ENCODE measurements at regions not wholly inside any gene's neighbourhood (a gene's known extent, or its start where the extent isn't known, plus 50 kb on each side); places are given as distances from the start of the nearest gene placed in this dataset.

DNA sequence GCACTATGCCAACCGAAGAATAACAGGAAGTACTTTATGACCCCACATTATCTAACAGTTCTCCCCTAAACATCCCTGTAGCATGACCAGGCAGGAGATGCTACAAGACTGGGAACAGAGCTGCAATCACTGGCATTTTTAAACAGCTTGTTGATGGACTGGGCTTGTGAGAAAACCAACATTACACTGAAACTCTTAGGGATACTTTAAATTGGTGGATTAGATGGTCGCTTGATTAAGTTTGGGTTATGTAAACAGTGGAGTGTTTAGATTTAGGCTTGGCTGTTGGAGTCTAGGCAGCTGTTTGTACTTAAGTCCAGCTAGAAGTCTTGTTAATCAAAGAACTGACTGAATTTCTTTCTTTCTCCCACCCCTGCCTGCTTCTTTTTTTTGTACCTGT lies 234.1 kb upstream of the BMP2 start:
- H3K4me3 ChIP-seq (ENCODE audit: low read depth, low read length), result no peak overlapping the region
- peak; percentile 19 for DNase-seq (ENCODE audit: low read depth)
- no peak for TF ChIP-seq MAX (IDR thresholded peaks at IDR 0.05; ENCODE audit: low read depth, low read length)
- TF ChIP-seq POLR2A (IDR thresholded peaks at IDR 0.05; ENCODE audit: extremely low read depth, insufficient read length), result no peak
- TF ChIP-seq, protein P1, sequence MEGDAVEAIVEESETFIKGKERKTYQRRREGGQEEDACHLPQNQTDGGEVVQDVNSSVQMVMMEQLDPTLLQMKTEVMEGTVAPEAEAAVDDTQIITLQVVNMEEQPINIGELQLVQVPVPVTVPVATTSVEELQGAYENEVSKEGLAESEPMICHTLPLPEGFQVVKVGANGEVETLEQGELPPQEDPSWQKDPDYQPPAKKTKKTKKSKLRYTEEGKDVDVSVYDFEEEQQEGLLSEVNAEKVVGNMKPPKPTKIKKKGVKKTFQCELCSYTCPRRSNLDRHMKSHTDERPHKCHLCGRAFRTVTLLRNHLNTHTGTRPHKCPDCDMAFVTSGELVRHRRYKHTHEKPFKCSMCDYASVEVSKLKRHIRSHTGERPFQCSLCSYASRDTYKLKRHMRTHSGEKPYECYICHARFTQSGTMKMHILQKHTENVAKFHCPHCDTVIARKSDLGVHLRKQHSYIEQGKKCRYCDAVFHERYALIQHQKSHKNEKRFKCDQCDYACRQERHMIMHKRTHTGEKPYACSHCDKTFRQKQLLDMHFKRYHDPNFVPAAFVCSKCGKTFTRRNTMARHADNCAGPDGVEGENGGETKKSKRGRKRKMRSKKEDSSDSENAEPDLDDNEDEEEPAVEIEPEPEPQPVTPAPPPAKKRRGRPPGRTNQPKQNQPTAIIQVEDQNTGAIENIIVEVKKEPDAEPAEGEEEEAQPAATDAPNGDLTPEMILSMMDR (IDR thresholded peaks at IDR 0.05; ENCODE audit: low read depth, low read length), result no peak
- TF ChIP-seq MYC (IDR thresholded peaks at IDR 0.05; ENCODE audit: low read depth, low read length), result no peak

DNA sequence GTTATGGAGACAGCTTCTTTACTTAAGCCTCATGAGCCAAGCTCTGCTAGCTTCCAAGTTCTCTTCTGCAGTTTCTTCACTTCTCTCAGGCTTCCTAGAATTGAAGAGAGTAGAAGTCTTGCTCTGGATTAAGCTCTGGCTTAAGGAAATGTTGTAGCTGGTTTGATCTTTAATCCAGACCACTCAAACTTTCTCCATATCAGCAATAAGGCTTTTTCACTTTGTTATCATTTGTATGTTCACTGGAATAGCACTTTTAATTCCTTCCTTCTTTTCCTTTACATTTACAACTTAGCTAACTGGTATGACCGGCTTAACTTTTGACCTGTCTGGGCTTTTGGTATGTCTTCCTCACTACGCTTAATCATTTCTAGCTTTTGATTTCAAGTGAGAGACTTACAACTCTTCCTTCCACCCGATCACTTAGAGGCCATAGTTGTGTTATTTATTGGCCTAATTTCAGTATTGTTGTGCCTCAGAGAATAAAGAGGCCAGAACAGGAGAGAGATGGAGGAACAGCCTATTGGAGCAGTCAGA lies 236.6 kb upstream of the BMP2 start:
- DNase-seq (ENCODE audit: low read depth), result no peak
- no peak for TF ChIP-seq POLR2A (IDR thresholded peaks at IDR 0.05; ENCODE audit: extremely low read depth, insufficient read length)
- TF ChIP-seq MYC (IDR thresholded peaks at IDR 0.05; ENCODE audit: low read depth, low read length), result no peak
- TF ChIP-seq, protein P1 (IDR thresholded peaks at IDR 0.05; ENCODE audit: low read depth, low read length), result no peak
- TF ChIP-seq MAX (IDR thresholded peaks at IDR 0.05; ENCODE audit: low read depth, low read length), result no peak
- no peak overlapping the region for H3K4me3 ChIP-seq (ENCODE audit: low read depth, low read length)

DNA sequence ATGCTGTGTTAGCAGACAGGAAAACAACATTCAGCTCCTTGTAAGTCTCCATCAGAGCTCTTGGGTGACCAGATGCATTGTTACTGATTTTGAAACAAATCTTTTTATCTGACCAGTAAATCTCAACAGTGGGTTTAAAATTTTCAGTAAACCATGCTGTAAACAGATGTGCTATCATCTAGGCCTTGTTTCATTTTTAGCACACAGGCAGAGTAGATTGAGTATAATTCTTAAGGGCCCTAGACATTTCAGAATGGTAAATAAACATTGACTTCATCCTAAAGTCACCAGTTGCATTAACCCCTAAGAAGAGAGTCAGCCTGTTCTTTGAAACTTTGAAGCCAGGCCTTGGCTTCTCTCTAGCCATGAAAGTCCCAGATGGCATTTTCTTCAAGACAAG lies 237.2 kb upstream of the BMP2 start:
- TF ChIP-seq MAX (IDR thresholded peaks at IDR 0.05; ENCODE audit: low read depth, low read length) (no peak), MYC (IDR thresholded peaks at IDR 0.05; ENCODE audit: low read depth, low read length) (no peak)
- DNase-seq (ENCODE audit: low read depth), result no peak
- H3K4me3 ChIP-seq (ENCODE audit: low read depth, low read length), result no peak overlapping the region

DNA sequence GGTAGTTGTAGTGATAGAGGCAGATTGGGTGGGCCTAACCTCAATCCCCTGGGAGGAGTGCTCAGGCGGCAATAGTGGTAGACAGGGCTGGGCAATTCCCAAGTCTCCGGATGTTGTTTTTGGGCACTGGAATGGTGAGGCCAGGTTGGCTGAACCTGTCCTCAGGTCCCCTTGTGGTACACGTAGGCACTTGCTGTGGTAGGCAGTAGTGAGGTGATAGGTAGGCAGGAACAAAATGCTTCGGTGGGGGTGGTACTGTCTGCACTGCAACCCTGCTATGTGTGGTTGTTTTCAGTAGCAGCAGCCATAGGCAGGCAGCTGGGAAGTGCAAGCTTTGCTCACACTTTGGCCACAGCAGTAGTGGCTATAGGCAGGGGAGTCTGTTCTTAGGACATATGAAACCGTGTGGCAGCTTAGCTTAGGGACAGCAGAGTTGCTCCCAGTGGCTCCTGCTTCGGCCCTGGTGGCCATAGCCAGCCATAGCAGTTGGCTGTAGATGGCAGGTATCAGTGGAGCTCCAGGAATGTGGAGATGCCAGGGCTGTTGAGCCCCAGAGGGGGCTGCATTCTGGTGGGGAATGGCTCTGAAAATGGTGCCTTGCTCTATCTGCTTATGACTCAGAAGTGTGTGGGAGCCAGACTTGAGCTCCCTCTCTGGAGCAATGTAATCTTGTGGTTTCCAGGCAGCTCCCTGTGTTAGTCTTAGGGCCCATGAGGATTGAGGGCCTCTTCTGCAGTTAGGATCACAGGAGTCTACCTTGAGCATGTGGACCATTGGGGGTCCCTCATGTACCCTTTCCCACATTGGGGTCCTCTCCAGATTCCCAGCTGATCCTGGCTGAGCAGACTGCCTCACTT lies 241.8 kb upstream of the BMP2 start:
- DNase-seq (ENCODE audit: low read depth), result peak; percentile 69
- TF ChIP-seq, protein P1 (IDR thresholded peaks at IDR 0.05; ENCODE audit: low read depth, low read length), result peak; percentile 19
- no peak for TF ChIP-seq MAX (IDR thresholded peaks at IDR 0.05; ENCODE audit: low read depth, low read length)
- TF ChIP-seq MYC (IDR thresholded peaks at IDR 0.05; ENCODE audit: low read depth, low read length), result no peak
- no peak for TF ChIP-seq POLR2A (IDR thresholded peaks at IDR 0.05; ENCODE audit: extremely low read depth, insufficient read length)
- H3K4me3 ChIP-seq (ENCODE audit: low read depth, low read length), result no peak overlapping the region

DNA sequence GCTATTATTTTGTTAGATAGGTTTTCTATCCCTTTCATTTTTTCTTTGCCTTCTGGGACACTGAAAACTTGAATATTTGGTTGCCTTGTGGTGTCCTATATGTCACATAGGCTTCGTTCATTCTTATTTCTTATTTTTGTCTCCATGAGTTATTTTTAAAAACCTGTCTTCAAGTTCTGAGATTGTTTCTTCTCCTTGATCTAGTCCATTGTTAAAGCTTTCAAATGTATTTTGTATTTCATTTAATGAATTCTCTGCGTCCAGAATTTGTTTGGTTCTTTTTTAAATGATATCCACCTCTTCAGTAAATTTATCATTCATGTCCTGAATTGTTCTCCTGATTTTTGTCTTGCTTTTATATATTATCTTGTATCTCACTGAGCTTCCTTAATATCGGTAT lies 243.2 kb upstream of the BMP2 start:
- TF ChIP-seq MYC (IDR thresholded peaks at IDR 0.05; ENCODE audit: low read depth, low read length) (no peak), POLR2A (IDR thresholded peaks at IDR 0.05; ENCODE audit: extremely low read depth, insufficient read length) (no peak), MAX (IDR thresholded peaks at IDR 0.05; ENCODE audit: low read depth, low read length) (no peak)
- TF ChIP-seq, protein P1 (IDR thresholded peaks at IDR 0.05; ENCODE audit: low read depth, low read length), result no peak
- no peak overlapping the region for H3K4me3 ChIP-seq (ENCODE audit: low read depth, low read length)
- DNase-seq (ENCODE audit: low read depth), result no peak

- DNase-seq (ENCODE audit: low read depth), result no peak
- no peak overlapping the region for H3K4me3 ChIP-seq (ENCODE audit: low read depth, low read length)
Observed at GRCh38 chr20:6519556-6519955, 247.9 kb upstream of the BMP2 start.

More at GRCh38 chr20:6519556-6519955, 247.9 kb upstream of the BMP2 start:
- TF ChIP-seq MYC (IDR thresholded peaks at IDR 0.05; ENCODE audit: low read depth, low read length) (no peak), POLR2A (IDR thresholded peaks at IDR 0.05; ENCODE audit: extremely low read depth, insufficient read length) (no peak), MAX (IDR thresholded peaks at IDR 0.05; ENCODE audit: low read depth, low read length) (no peak)
- TF ChIP-seq, protein P1 (IDR thresholded peaks at IDR 0.05; ENCODE audit: low read depth, low read length), result no peak

Measured in NB4 (cell line).